ENCODE measurements at regions not wholly inside any gene's neighbourhood (a gene's known extent, or its start where the extent isn't known, plus 50 kb on each side); places are given as distances from the start of the nearest gene placed in this dataset.

DNA sequence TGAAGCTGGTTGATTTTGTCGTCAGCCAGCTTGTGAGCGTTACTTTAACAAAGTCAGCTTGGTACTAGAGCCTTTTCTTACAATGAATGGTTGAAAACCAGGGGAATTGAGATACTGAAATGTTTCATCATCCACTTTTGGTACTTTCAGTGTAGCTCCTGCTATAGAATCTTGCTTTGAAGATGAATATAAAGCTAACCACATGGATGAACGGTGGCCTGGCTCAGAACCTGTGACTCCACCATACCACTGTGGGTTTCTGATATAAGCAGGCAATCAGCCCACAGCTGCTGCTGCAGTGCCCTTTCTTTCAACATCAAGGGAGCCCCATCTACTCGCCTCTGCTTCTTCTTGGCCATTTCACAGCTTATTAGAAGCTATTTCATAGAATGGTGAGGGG lies 53.2 kb upstream of the GPR45 start (continued):
- TF ChIP-seq CHD1 (IDR thresholded peaks at IDR 0.05; ENCODE audit: low read depth, low read length) (no peak), POLR2AphosphoS5 (IDR thresholded peaks at IDR 0.05; ENCODE audit: low read depth, low read length) (no peak), GABPA (IDR thresholded peaks at IDR 0.05; ENCODE audit: borderline replicate concordance, insufficient read depth, low read length) (no peak), RNF2 (IDR thresholded peaks at IDR 0.05; ENCODE audit: borderline replicate concordance, low read depth, low read length, missing control alignments, poor library complexity, severe bottlenecking) (no peak), RXRA (IDR thresholded peaks at IDR 0.05; ENCODE audit: insufficient read depth, low read depth, low read length) (no peak)
